GM12872 (cell line): ENCODE measurements at regions not wholly inside any gene's neighbourhood (a gene's known extent, or its start where the extent isn't known, plus 50 kb on each side); places are given as distances from the start of the nearest gene placed in this dataset.

Experiments used
- TF ChIP-seq, protein P1 (sequence below): IDR thresholded peaks from 3 replicates; pipeline ENCODE4 v1.5.1; 2011; ENCODE audit warnings: low read depth, mild to moderate bottlenecking, low read length, moderate library complexity; ENCODE audit not compliant: insufficient read depth

DNA sequence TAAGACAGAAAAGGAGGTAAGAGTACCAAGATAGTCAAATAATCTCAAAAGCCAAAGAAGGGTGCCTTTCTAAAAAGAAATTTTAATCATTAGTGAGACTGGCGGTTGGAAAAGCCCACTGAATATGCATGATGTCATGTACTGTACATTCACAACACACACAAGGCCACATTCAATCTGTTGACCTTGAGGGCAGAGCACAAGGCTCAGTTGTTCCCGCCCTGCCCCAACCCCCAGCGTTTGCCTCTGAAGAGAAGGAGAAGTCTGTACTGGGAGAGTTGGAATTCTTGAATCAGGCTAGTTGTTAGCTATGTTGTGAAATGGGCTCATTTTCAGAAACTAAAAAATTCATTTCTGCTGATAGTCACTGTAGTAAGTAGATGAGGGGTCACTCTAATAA, 50.2 kb upstream of the NID2 start:
- TF ChIP-seq, protein P1, sequence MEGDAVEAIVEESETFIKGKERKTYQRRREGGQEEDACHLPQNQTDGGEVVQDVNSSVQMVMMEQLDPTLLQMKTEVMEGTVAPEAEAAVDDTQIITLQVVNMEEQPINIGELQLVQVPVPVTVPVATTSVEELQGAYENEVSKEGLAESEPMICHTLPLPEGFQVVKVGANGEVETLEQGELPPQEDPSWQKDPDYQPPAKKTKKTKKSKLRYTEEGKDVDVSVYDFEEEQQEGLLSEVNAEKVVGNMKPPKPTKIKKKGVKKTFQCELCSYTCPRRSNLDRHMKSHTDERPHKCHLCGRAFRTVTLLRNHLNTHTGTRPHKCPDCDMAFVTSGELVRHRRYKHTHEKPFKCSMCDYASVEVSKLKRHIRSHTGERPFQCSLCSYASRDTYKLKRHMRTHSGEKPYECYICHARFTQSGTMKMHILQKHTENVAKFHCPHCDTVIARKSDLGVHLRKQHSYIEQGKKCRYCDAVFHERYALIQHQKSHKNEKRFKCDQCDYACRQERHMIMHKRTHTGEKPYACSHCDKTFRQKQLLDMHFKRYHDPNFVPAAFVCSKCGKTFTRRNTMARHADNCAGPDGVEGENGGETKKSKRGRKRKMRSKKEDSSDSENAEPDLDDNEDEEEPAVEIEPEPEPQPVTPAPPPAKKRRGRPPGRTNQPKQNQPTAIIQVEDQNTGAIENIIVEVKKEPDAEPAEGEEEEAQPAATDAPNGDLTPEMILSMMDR, result no peak
